Loucy (cell line): ENCODE measurements at regions not wholly inside any gene's neighbourhood (a gene's known extent, or its start where the extent isn't known, plus 50 kb on each side); places are given as distances from the start of the nearest gene placed in this dataset.

Experiments
- CTCF ChIP-seq: fragments of 200-600 bp; sonication (generic); conservative IDR thresholded peaks from 2 replicates; pipeline ENCODE4 v1.5.1; 2014; ENCODE audit warnings: mild to moderate bottlenecking, antibody characterized with exemption, low read length
- EZH2phosphoT487 ChIP-seq: fragments of 200-600 bp; IDR thresholded peaks from 2 replicates; pipeline ENCODE4 v1.6.1; 2018; ENCODE audit warnings: antibody characterized with exemption, mild to moderate bottlenecking, moderate library complexity, borderline replicate concordance

DNA sequence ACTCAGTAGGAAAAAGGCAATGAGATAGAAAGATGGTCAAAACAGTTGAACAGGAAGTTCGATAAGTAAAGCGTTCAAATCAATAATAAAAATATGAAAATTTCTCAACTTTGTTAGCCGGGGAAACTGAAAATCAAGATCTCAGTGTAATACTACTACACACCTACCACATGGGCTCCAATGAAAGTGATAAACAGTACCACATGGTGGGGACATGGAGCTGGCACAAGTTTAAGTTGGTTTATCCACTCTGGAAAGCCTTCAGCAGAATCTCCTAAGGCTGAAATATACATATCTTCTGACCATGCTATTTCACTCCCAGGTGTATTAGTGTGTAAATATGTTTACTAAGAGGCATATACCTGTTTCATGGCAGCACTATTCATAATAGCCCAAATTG is 126.8 kb downstream of the NXNL2 start:
- TF ChIP-seq CTCF = peak; percentile 47
- TF ChIP-seq EZH2phosphoT487 = no peak
